ENCODE measurements at regions not wholly inside any gene's neighbourhood (a gene's known extent, or its start where the extent isn't known, plus 50 kb on each side); places are given as distances from the start of the nearest gene placed in this dataset.

DNA sequence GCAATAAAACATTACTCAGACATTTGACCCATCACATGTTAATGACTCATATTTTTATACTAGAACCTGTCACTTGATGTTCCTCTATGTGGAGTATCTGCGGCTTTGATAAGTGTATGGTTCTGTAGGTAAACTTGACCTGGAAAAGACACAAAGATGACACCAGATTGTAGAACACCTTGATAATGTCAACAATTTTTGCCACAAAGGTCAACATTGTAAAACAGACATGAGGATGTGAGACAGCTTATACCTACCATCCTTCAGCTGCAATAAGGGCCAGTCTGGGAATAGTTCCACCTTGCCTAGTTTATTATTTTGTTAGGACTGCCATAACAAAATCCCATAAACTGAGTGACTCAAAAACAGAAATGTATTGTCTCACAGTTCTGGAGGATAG, 202.4 kb downstream of the LMBRD1 start:
- TF ChIP-seq, protein P1, sequence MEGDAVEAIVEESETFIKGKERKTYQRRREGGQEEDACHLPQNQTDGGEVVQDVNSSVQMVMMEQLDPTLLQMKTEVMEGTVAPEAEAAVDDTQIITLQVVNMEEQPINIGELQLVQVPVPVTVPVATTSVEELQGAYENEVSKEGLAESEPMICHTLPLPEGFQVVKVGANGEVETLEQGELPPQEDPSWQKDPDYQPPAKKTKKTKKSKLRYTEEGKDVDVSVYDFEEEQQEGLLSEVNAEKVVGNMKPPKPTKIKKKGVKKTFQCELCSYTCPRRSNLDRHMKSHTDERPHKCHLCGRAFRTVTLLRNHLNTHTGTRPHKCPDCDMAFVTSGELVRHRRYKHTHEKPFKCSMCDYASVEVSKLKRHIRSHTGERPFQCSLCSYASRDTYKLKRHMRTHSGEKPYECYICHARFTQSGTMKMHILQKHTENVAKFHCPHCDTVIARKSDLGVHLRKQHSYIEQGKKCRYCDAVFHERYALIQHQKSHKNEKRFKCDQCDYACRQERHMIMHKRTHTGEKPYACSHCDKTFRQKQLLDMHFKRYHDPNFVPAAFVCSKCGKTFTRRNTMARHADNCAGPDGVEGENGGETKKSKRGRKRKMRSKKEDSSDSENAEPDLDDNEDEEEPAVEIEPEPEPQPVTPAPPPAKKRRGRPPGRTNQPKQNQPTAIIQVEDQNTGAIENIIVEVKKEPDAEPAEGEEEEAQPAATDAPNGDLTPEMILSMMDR (IDR thresholded peaks at IDR 0.05), result no peak
- no peak for TF ChIP-seq POLR2A (IDR thresholded peaks at IDR 0.05)

All from testis (tissue), 2 donors.